H1 (cell line): ENCODE measurements at regions not wholly inside any gene's neighbourhood (a gene's known extent, or its start where the extent isn't known, plus 50 kb on each side); places are given as distances from the start of the nearest gene placed in this dataset.

Experiments
- CTCF ChIA-PET: fragments of 300-600 bp; sonication (Branson Sonifier 250); formaldehyde crosslinking; loops from one replicate; lab custom pipeline; 2021; ENCODE audit not compliant: partially characterized antibody; lab: Charles Lee
- POLR2A ChIA-PET: fragments of 300-600 bp; sonication (Branson Sonifier 250); formaldehyde crosslinking; loops from one replicate; lab custom pipeline; 2021; ENCODE audit warnings: inconsistent platforms; ENCODE audit not compliant: partially characterized antibody; lab: Charles Lee
- DNase-seq, 2 experiments: peaks; one replicate each; pipeline versions ENCODE4 v3.0.0 to v3.0.0-alpha.2; 2010 to 2022; ENCODE audit warnings: low spot score in 2 of 2, low read depth in 1 of 2, mixed read lengths in 1 of 2
- FAIRE-seq: peaks from 2 replicates; lab custom pipeline; 2011; peaks lifted over from hg19 to GRCh38; lab: Jason Lieb, UNC
- H2AFZ ChIP-seq: 2 replicates; pipeline ENCODE4 v1.8.1; 2012; ENCODE audit warnings: low read length, inconsistent platforms
- H2AK5ac ChIP-seq: 2 replicates; pipeline ENCODE4 v1.6.1; 2013; ENCODE audit warnings: low read depth, low read length
- H2BK120ac ChIP-seq: replicated peaks from 2 replicates; pipeline ENCODE3; 2013; ENCODE audit warnings: low read depth, low read length, inconsistent platforms
- H2BK12ac ChIP-seq: 2 replicates; pipeline ENCODE4 v1.6.1; 2013; ENCODE audit warnings: low read depth, low read length
- H2BK15ac ChIP-seq: 2 replicates; pipeline ENCODE4 v1.6.1; 2013; ENCODE audit warnings: low read length
- H2BK20ac ChIP-seq: 2 replicates; pipeline ENCODE4 v1.6.1; 2013; ENCODE audit warnings: low read length
- H2BK5ac ChIP-seq: 2 replicates; pipeline ENCODE4 v1.6.1; 2013; ENCODE audit warnings: low read depth, low read length
- H3K14ac ChIP-seq: 2 replicates; pipeline ENCODE4 v1.6.1; 2013; ENCODE audit warnings: inconsistent platforms; ENCODE audit not compliant: insufficient read length
- H3K18ac ChIP-seq: 2 replicates; pipeline ENCODE4 v1.6.1; 2013; ENCODE audit warnings: low read length; ENCODE audit errors: extremely low read depth
- H3K23ac ChIP-seq: 2 replicates; pipeline ENCODE4 v1.6.1; 2013; ENCODE audit warnings: inconsistent platforms; ENCODE audit not compliant: insufficient read length
- H3K23me2 ChIP-seq: 2 replicates; pipeline ENCODE4 v1.6.1; 2013; ENCODE audit warnings: low read depth, low read length
- H3K27ac ChIP-seq: 2 replicates; pipeline ENCODE4 v1.6.1; 2011; ENCODE audit warnings: low read depth, low read length, inconsistent platforms
- H3K27me3 ChIP-seq, 4 experiments: replicated peaks in 1 of 4; 1 replicate in 1 of 4; 2 replicates in 3 of 4; pipeline versions ENCODE4 v1.6.1 to v1.8.1; 2011 to 2013; ENCODE audit warnings: low read length in 3 of 4, mild to moderate bottlenecking in 3 of 4, inconsistent platforms in 2 of 4, mixed read lengths in 2 of 4, moderate library complexity in 1 of 4; ENCODE audit not compliant: control insufficient read depth in 3 of 4, insufficient read depth in 3 of 4; ENCODE audit errors: extremely low read depth in 1 of 4
- H3K36me3 ChIP-seq, 4 experiments: 2 replicates each; pipeline versions ENCODE4 v1.6.1 to v1.8.1; 2011 to 2013; ENCODE audit warnings: mild to moderate bottlenecking in 4 of 4, low read length in 3 of 4, moderate library complexity in 2 of 4, control low read depth in 1 of 4, inconsistent platforms in 1 of 4; ENCODE audit not compliant: insufficient read depth in 4 of 4, control insufficient read depth in 2 of 4
- H3K4ac ChIP-seq: replicated peaks from 2 replicates; pipeline ENCODE3; 2013; ENCODE audit warnings: low read length, low read depth, mixed read lengths, inconsistent platforms; ENCODE audit not compliant: insufficient read length
- H3K4me1 ChIP-seq, 4 experiments: replicated peaks in 1 of 4; 1 replicate in 1 of 4; 2 replicates in 3 of 4; pipeline versions ENCODE4 v1.6.1 to v1.8.1; 2011 to 2013; ENCODE audit warnings: low read length in 3 of 4, inconsistent platforms in 2 of 4, mixed read lengths in 1 of 4; ENCODE audit not compliant: insufficient read depth in 4 of 4, control insufficient read depth in 3 of 4
- H3K4me2 ChIP-seq, 2 experiments: 2 replicates each; pipeline versions ENCODE4 v1.6.1 to v1.8.1; 2011 to 2013; ENCODE audit warnings: low read depth in 2 of 2, low read length in 2 of 2, control low read depth in 1 of 2, inconsistent platforms in 1 of 2, mild to moderate bottlenecking in 1 of 2; ENCODE audit not compliant: insufficient read depth in 1 of 2
- H3K4me3 ChIP-seq, 4 experiments: fragments of 200-600, 300-600 bp in 1 of 4; sonication (generic), shearing (Covaris generic), sonication (Bioruptor Twin) in 1 of 4; 2 replicates each; pipeline versions ENCODE4 v1.5.1 to v1.8.1; 2011 to 2016; ENCODE audit warnings: low read length in 4 of 4, low read depth in 3 of 4, control low read depth in 2 of 4, inconsistent platforms in 2 of 4, mild to moderate bottlenecking in 2 of 4, mixed read lengths in 1 of 4, moderate library complexity in 1 of 4; ENCODE audit not compliant: insufficient read depth in 2 of 4; ENCODE audit errors: extremely low read depth in 1 of 4
- H3K56ac ChIP-seq: replicated peaks from 2 replicates; pipeline ENCODE3; 2013; ENCODE audit warnings: low read depth, mild to moderate bottlenecking, mixed read lengths, low read length, inconsistent platforms; ENCODE audit not compliant: insufficient read length
- H3K79me1 ChIP-seq: 2 replicates; pipeline ENCODE4 v1.6.1; 2013; ENCODE audit warnings: low read depth, low read length, control low read depth
- H3K79me2 ChIP-seq, 2 experiments: 2 replicates each; pipeline versions ENCODE4 v1.6.1 to v1.8.1; 2012 to 2013; ENCODE audit warnings: low read length in 2 of 2, mild to moderate bottlenecking in 2 of 2, inconsistent platforms in 1 of 2; ENCODE audit not compliant: insufficient read depth in 2 of 2, control insufficient read depth in 1 of 2
- H3K9ac ChIP-seq, 4 experiments: replicated peaks in 1 of 4; 1 replicate in 1 of 4; 2 replicates in 3 of 4; pipeline versions ENCODE4 v1.6.1 to v1.8.1; 2011 to 2013; ENCODE audit warnings: low read depth in 3 of 4, low read length in 3 of 4, control low read depth in 2 of 4, mild to moderate bottlenecking in 2 of 4, moderate library complexity in 2 of 4, inconsistent platforms in 1 of 4; ENCODE audit errors: extremely low read depth in 1 of 4
- H3K9me3 ChIP-seq, 2 experiments: 2 replicates each; pipeline versions ENCODE4 v1.6.1 to v1.8.1; 2012 to 2013; ENCODE audit warnings: mild to moderate bottlenecking in 2 of 2, moderate library complexity in 2 of 2, control low read depth in 1 of 2, inconsistent platforms in 1 of 2, low read depth in 1 of 2, low read length in 1 of 2, mixed read lengths in 1 of 2; ENCODE audit not compliant: insufficient read depth in 2 of 2
- H4K20me1 ChIP-seq, 2 experiments: replicated peaks in 1 of 2; 2 replicates each; pipeline versions ENCODE3 to v1.8.1; 2011 to 2013; ENCODE audit warnings: inconsistent platforms in 2 of 2, low read length in 2 of 2, mild to moderate bottlenecking in 1 of 2; ENCODE audit not compliant: insufficient read depth in 2 of 2, control insufficient read depth in 1 of 2
- H4K5ac ChIP-seq: 2 replicates; pipeline ENCODE4 v1.6.1; 2013; ENCODE audit warnings: low read length, low read depth, mixed read lengths, inconsistent platforms; ENCODE audit not compliant: insufficient read length
- H4K8ac ChIP-seq: 2 replicates; pipeline ENCODE4 v1.8.0; 2013; ENCODE audit warnings: mild to moderate bottlenecking, moderate library complexity, low read length, inconsistent platforms; ENCODE audit not compliant: insufficient read depth; ENCODE audit errors: extremely low read depth
- H4K91ac ChIP-seq: replicated peaks from 2 replicates; pipeline ENCODE3; 2013; ENCODE audit warnings: low read length, mixed read lengths, inconsistent platforms; ENCODE audit not compliant: insufficient read length
- BACH1 ChIP-seq: IDR thresholded peaks from 2 replicates; pipeline ENCODE4 v1.6.1; 2012; ENCODE audit warnings: low read length, improper control_type of control experiment
- CHD1 ChIP-seq: IDR thresholded peaks from 2 replicates; pipeline ENCODE4 v1.6.1; 2012; ENCODE audit warnings: low read depth, low read length, improper control_type of control experiment
- CHD2 ChIP-seq: IDR thresholded peaks from 2 replicates; pipeline ENCODE4 v1.6.1; 2012; ENCODE audit warnings: low read length, improper control_type of control experiment
- CREB1 ChIP-seq: IDR thresholded peaks from 2 replicates; pipeline ENCODE4 v1.6.1; 2012; ENCODE audit warnings: inconsistent platforms
- EGR1 ChIP-seq: IDR thresholded peaks from 2 replicates; pipeline ENCODE4 v1.6.1; 2011; ENCODE audit warnings: low read depth, low read length, borderline replicate concordance
- EP300 ChIP-seq, 2 experiments: IDR thresholded peaks; 1 replicate in 1 of 2; 2 replicates in 1 of 2; pipeline ENCODE4 v1.6.1; 2011 to 2012; ENCODE audit warnings: low read depth in 2 of 2, low read length in 2 of 2, mild to moderate bottlenecking in 2 of 2, borderline replicate concordance in 1 of 2, inconsistent platforms in 1 of 2, moderate library complexity in 1 of 2
- KDM1A ChIP-seq: fragments of 200-600, 300-600 bp; sonication (generic); IDR thresholded peaks from 2 replicates; pipeline ENCODE4 v1.7.1; 2016; ENCODE audit warnings: mild to moderate bottlenecking, low read length, borderline replicate concordance
- RNF2 ChIP-seq: fragments of 200-900, 300-1000 bp; sonication (generic); IDR thresholded peaks from 2 replicates; pipeline ENCODE4 v1.7.1; 2016; ENCODE audit warnings: borderline replicate concordance, low read depth, mild to moderate bottlenecking, antibody characterized with exemption, low read length; ENCODE audit not compliant: poor library complexity, severe bottlenecking; ENCODE audit errors: missing control alignments
- SP1 ChIP-seq: IDR thresholded peaks from 2 replicates; pipeline ENCODE4 v1.6.1; 2011; ENCODE audit warnings: low read depth, low read length
- TAF7 ChIP-seq: optimal IDR thresholded peaks from 2 replicates; pipeline ENCODE3; 2011; ENCODE audit warnings: low read depth, mild to moderate bottlenecking, inconsistent platforms, low read length, moderate library complexity, borderline replicate concordance
- TCF12 ChIP-seq: IDR thresholded peaks from 2 replicates; pipeline ENCODE4 v1.6.1; 2011; ENCODE audit warnings: low read depth, mild to moderate bottlenecking, low read length
- TEAD4 ChIP-seq: IDR thresholded peaks from 2 replicates; pipeline ENCODE4 v1.6.1; 2012; ENCODE audit warnings: low read depth, low read length, inconsistent platforms, mixed read lengths
- WGBS, 2 experiments: shearing (Covaris generic) in 1 of 2; methylation state at CpG; one replicate each; pipeline versions ENCODE4 v1.1.6 to v1.1.7; 2013 to 2015; ENCODE audit warnings: low lambda C conversion rate in 2 of 2, mixed read lengths in 2 of 2, inconsistent platforms in 1 of 2, low coverage in 1 of 2, missing lambda C conversion rate in 1 of 2; ENCODE audit not compliant: insufficient replicate concordance in 2 of 2, insufficient coverage in 1 of 2, insufficient read length in 1 of 2; ENCODE audit errors: extremely low coverage in 1 of 2, missing lambda C conversion rate in 1 of 2; 5-methylcytosine and 5-hydroxymethylcytosine counted together
- TF ChIP-seq, protein P1 (sequence below): IDR thresholded peaks from 2 replicates; pipeline ENCODE4 v1.6.1; 2012; ENCODE audit warnings: inconsistent platforms

DNA sequence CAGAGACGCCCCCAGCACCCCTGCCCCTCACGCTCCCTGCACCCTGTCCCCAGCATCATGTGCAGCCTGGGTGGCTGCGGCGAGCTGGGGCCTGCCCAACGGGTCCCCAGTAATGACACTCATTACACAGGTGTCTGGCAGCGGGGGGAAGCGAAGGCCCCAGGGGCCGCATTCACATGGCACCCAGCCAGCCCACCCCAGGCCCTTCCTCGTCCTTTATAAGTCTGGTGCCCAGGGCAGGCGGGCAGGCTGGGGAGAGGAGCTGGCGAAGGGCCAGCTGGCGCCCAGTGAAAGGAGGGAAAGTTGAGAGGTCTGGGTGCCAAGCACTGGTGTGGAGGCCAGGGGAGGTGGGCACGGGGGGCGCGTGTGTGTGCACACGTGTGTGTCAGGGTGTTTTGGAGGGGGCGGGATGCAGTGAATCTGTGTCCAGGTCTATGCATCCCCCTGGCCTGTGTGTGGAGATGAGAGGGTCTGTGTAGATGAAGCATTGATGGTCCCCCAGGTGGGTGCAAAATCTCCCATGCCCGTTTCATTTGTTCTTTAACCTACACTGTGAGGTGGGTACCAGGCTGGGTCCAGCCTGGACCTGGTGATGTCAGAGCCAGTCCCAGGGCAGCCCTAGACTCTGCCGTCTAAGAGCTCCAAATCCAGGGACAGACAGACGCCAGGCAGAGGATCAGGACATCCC lies 105.3 kb downstream of the CEBPB start:
- Histone ChIP-seq H3K36me3 (no peaks in the 10 kb centered on the region), H3K79me1 (no peaks in the 10 kb centered on the region), H3K79me2 (no peaks in the 10 kb centered on the region), H3K27ac (no peak overlapping the region), H2BK120ac (no peak overlapping the region), H3K4ac (no peak overlapping the region), H3K4me2 (no peak overlapping the region), H2BK5ac (no peak overlapping the region), H2BK20ac (no peak overlapping the region), H3K56ac (no peak overlapping the region), H3K4me3 (no peak overlapping the region), H4K20me1 (no peaks in the 10 kb centered on the region), H3K9me3 (no peaks in the 10 kb centered on the region), H3K23me2 (peaks cover 2% of the 10 kb centered on the region; the same call in 1 of the 2 replicates), H4K8ac (peak overlapping the region; percentile 11; the same call in 1 of the 2 replicates), H3K14ac (no peak overlapping the region), H3K4me1 (peaks cover 0 to 4% (median 0%) of the 10 kb centered on the region in 4 experiments; a peak in 4 of 7 replicates), H2BK15ac (0 out of 2 replicates have a peak overlapping the region, but pooled peaks have one; percentile 16), H2AFZ (no peak overlapping the region), H2BK12ac (no peak overlapping the region), H3K23ac (no peak overlapping the region), H3K9ac (no peak overlapping the region), H3K27me3 (no peaks in the 10 kb centered on the region), H4K5ac (no peak overlapping the region), H3K18ac (no peak overlapping the region), H4K91ac (no peak overlapping the region), H2AK5ac (no peak overlapping the region)
- FAIRE-seq (no peak), DNase-seq (no peak)
- 91% methylated on average over 19 of the region's 20 CpGs; no CpG with 5 or more reads in 1 of the 2 experiments for WGBS, 2 experiments
- ChIA-PET POLR2A (interaction anchor here (0.9 to 2.4 kb wide), 3 partner anchors 8 to 12 kb away, joined by 3 to 8 read pairs (median 4); no protein-coding TSS in a partner anchor), CTCF (interaction anchor here (0.8 to 7.0 kb wide), 11 partner anchors 10 to 168 kb away, joined by 3 to 61 read pairs (median 3); partner anchors contain the start of gene CEBPB)
- TF ChIP-seq CHD2 = no peak
- TF ChIP-seq BACH1 = no peak
- TF ChIP-seq RNF2 = no peak
- no peak for TF ChIP-seq TAF7
- no peak for TF ChIP-seq EP300 (IDR thresholded peaks at IDR 0.05; ENCODE audit: borderline replicate concordance in 1 of 2, low read depth in 2 of 2, low read length in 2 of 2)
- no peak for TF ChIP-seq SP1
- TF ChIP-seq CHD1 = no peak
- TF ChIP-seq, protein P1, sequence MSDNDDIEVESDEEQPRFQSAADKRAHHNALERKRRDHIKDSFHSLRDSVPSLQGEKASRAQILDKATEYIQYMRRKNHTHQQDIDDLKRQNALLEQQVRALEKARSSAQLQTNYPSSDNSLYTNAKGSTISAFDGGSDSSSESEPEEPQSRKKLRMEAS = no peak
- TF ChIP-seq TCF12 = no peak
- TF ChIP-seq TEAD4 = no peak
- no peak for TF ChIP-seq CREB1
- no peak for TF ChIP-seq EGR1
- TF ChIP-seq KDM1A = no peak
